OCI-LY1 (cell line): ENCODE measurements at regions not wholly inside any gene's neighbourhood (a gene's known extent, or its start where the extent isn't known, plus 50 kb on each side); places are given as distances from the start of the nearest gene placed in this dataset.

ENCODE experiments used
- CTCF ChIP-seq: fragments of 200-600 bp; sonication (generic), shearing (Covaris generic); IDR thresholded peaks from 2 replicates; pipeline ENCODE4 v1.5.1; 2017; ENCODE audit warnings: mild to moderate bottlenecking, antibody characterized with exemption, low read length, moderate library complexity, mixed read lengths
- EZH2 ChIP-seq: fragments of 200-600 bp; sonication (generic), shearing (Covaris generic); IDR thresholded peaks from 2 replicates; pipeline ENCODE4 v1.8.0; 2017; ENCODE audit warnings: borderline replicate concordance, mixed run types, mild to moderate bottlenecking, antibody characterized with exemption, low read length, moderate library complexity, mixed read lengths

- TF ChIP-seq CTCF = no peak
- TF ChIP-seq EZH2 = no peak
These were observed 478.1 kb upstream of the NMUR2 start for GRCh38 chr5:152883066-152883775.
